Thyroid gland (tissue), 4 donors: ENCODE measurements at regions not wholly inside any gene's neighbourhood (a gene's known extent, or its start where the extent isn't known, plus 50 kb on each side); places are given as distances from the start of the nearest gene placed in this dataset.

Experiments used
- DNase-seq, 2 donors: peaks; one replicate each; pipeline ENCODE4 v3.0.0-alpha.2; 2019
- H3K27ac ChIP-seq, 3 donors: fragments of 200-600 bp; sonication (generic); 1 replicate in 2 of 3; 2 replicates in 1 of 3; pipeline ENCODE4 v1.5.1; 2016 to 2019; ENCODE audit warnings: mild to moderate bottlenecking in 1 of 3, moderate library complexity in 1 of 3
- H3K27me3 ChIP-seq: fragments of 200-600 bp; sonication (generic); one replicate; pipeline ENCODE4 v1.5.1; 2019
- H3K36me3 ChIP-seq, 2 donors: fragments of 200-600 bp; sonication (generic); one replicate each; pipeline ENCODE4 v1.5.1; 2016 to 2019
- H3K4me1 ChIP-seq, 2 donors: fragments of 200-600 bp; sonication (generic); one replicate each; pipeline ENCODE4 v1.5.1; 2017 to 2019
- H3K4me3 ChIP-seq, 3 donors: fragments of 200-600 bp; sonication (generic); replicated peaks in 1 of 3; 1 replicate in 2 of 3; 2 replicates in 1 of 3; pipeline ENCODE4 v1.5.1; 2016; ENCODE audit warnings: mild to moderate bottlenecking in 1 of 3
- H3K9me3 ChIP-seq: fragments of 200-600 bp; sonication (generic); one replicate; pipeline ENCODE4 v1.5.1; 2017
- POLR2A ChIP-seq, 2 donors: fragments of 450-650 bp; IDR thresholded peaks; one replicate each; pipeline ENCODE4 v1.6.1; 2017; ENCODE audit warnings: antibody characterized with exemption in 2 of 2, mild to moderate bottlenecking in 2 of 2, moderate library complexity in 1 of 2
- WGBS, 2 donors: methylation state at CpG; one replicate each; pipeline ENCODE4 v1.1.5; 2017; 5-methylcytosine and 5-hydroxymethylcytosine counted together
- intact Hi-C: fragments of 100-400 bp; cut with DNase I; formaldehyde crosslinking; loops from one replicate; pipeline ENCODE4 v1.15.1; 2023
- TF ChIP-seq, protein P1 (sequence below), 6 experiments: fragments of 200-600 bp in 3 of 6; fragments of 450-650 bp in 3 of 6; sonication (generic) in 3 of 6; IDR thresholded peaks; one replicate each; pipeline ENCODE4 v1.5.1; 2016 to 2019; ENCODE audit warnings: antibody characterized with exemption in 6 of 6, mild to moderate bottlenecking in 2 of 6, inconsistent platforms in 1 of 6, moderate library complexity in 1 of 6

DNA sequence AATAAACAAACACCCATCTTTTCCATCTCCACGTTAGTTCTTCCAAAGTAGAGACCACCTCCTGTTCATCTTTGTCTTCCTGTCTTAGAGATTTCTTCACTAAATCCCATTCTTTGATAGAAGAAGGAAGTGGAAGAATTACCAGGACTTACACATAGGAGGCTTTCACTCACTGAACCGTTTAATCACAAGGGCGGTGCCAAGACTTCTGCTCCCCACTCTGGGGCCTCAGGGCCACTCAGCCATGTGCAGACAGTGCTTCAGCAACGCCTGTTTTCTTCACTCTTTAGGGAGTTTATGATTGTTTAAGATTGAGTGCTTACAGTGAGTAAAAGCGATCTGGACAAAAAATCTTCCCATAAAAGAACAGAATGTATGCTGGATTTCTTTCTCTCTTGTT lies 63.9 kb upstream of the SORCS3 start:
- H3K27ac ChIP-seq = no peak overlapping the region
- 26 to 37% methylated on average over 5 of the region's 5 CpGs for WGBS, 2 donors
- H3K9me3 ChIP-seq = no peaks in the 10 kb centered on the region
- H3K27me3 ChIP-seq = no peaks in the 10 kb centered on the region
- TF ChIP-seq, protein P1, sequence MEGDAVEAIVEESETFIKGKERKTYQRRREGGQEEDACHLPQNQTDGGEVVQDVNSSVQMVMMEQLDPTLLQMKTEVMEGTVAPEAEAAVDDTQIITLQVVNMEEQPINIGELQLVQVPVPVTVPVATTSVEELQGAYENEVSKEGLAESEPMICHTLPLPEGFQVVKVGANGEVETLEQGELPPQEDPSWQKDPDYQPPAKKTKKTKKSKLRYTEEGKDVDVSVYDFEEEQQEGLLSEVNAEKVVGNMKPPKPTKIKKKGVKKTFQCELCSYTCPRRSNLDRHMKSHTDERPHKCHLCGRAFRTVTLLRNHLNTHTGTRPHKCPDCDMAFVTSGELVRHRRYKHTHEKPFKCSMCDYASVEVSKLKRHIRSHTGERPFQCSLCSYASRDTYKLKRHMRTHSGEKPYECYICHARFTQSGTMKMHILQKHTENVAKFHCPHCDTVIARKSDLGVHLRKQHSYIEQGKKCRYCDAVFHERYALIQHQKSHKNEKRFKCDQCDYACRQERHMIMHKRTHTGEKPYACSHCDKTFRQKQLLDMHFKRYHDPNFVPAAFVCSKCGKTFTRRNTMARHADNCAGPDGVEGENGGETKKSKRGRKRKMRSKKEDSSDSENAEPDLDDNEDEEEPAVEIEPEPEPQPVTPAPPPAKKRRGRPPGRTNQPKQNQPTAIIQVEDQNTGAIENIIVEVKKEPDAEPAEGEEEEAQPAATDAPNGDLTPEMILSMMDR (IDR thresholded peaks at IDR 0.05) = no peak
- DNase-seq = peak in 1 of 2 donors; percentile 8
- H3K4me1 ChIP-seq = no peaks in the 10 kb centered on the region
- no peaks in the 10 kb centered on the region for H3K36me3 ChIP-seq
- intact Hi-C loops = no loop called here
- no peak overlapping the region for H3K4me3 ChIP-seq

DNA sequence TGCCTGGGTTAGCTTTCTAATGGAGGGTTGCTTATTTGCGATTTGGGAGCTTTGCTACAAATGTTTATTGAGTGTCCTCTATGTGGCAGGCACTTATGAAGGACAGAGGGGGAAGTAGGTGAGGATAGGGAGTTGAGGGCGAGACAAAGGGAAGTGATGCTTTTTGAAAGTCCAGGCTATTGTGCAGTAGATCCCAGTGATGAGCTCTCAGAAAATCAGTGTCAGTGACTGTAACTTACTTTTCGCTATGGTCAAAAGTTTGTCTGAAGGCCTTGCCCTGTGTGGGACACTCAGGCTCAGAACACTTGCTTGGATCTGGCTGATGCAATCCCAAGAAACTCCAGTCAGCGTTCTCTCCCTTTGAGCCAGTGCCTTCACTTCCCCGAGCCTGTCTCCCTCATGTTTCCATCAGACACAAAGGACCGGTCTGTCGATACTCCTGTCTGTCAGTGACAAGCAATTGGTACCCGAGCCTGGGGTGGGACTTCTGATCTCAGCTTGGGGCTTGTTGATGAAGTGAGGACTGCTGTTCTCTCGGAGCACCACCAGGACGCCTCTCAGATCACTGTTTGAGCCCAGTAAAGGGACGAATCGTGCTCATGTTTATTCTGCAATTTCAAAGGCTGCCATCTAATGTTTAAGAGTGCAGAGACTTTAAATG lies 63.1 kb upstream of the SORCS3 start:
- DNase-seq = no peak
- no peak overlapping the region for H3K4me3 ChIP-seq
- no peaks in the 10 kb centered on the region for H3K9me3 ChIP-seq
- H3K27ac ChIP-seq = no peak overlapping the region
- whole genome bisulfite sequencing, 2 donors = 69 to 70% methylated on average over 12 of the region's 12 CpGs
- intact Hi-C loops = no loop called here
- TF ChIP-seq POLR2A (IDR thresholded peaks at IDR 0.05) = no peak
- TF ChIP-seq, protein P1 (IDR thresholded peaks at IDR 0.05) = no peak
- H3K4me1 ChIP-seq = no peaks in the 10 kb centered on the region
- no peaks in the 10 kb centered on the region for H3K36me3 ChIP-seq
- no peaks in the 10 kb centered on the region for H3K27me3 ChIP-seq

DNA sequence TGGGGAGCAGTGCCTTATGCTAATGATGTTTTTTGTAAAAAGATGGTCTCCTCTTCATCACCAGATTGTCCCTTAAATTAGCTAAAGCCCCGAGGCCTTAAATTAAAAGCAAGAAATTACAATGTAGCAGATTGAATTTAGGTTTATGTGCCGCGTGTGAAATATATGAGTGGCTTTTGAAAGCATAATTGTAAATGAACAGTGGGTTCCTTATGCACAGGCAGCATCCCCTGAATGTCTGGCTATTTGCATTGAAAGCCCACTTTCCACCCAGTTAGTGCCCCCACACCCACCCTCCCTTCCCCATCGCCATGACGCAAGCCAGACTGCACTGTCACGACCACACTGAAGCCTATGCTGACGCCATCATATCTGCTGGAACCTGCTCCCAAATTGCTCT lies 62.4 kb upstream of the SORCS3 start:
- no peaks in the 10 kb centered on the region for H3K36me3 ChIP-seq
- intact Hi-C loops = no loop called here
- TF ChIP-seq POLR2A (IDR thresholded peaks at IDR 0.05) = no peak
- H3K4me3 ChIP-seq = no peak overlapping the region
- H3K27me3 ChIP-seq = no peaks in the 10 kb centered on the region
- no peak overlapping the region for H3K27ac ChIP-seq
- WGBS, 2 donors = 79 to 89% methylated on average over 7 of the region's 7 CpGs
- no peaks in the 10 kb centered on the region for H3K4me1 ChIP-seq
- H3K9me3 ChIP-seq = no peaks in the 10 kb centered on the region
- DNase-seq = no peak

DNA sequence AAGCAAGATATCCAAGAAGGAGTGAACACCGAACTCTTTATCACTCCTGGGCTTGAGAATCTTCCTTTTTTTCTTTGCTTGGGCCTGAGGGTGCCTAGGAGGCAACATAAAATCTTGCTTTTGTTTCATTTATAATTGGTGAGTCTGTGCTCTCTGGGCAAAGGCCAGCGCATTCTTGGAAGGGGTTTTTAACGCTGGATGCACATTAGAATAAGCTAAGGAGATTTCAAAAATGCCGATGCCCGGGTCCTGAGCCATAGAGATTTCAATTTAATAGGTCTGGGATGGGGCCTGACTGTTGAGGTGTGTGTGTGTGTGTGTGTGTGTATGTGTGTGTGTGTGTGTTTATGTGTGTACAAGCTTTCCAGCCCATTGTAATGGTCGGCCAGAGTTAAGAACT lies 62.0 kb upstream of the SORCS3 start:
- H3K27ac ChIP-seq = no peak overlapping the region
- TF ChIP-seq POLR2A (IDR thresholded peaks at IDR 0.05) = no peak
- TF ChIP-seq, protein P1 (IDR thresholded peaks at IDR 0.05) = no peak
- H3K4me3 ChIP-seq = no peak overlapping the region
- no peak for DNase-seq
- H3K9me3 ChIP-seq = no peaks in the 10 kb centered on the region
- intact Hi-C loops = no loop called here
- no peaks in the 10 kb centered on the region for H3K36me3 ChIP-seq
- no peaks in the 10 kb centered on the region for H3K27me3 ChIP-seq
- WGBS, 2 donors = 83 to 92% methylated on average over 6 of the region's 6 CpGs
- no peaks in the 10 kb centered on the region for H3K4me1 ChIP-seq

DNA sequence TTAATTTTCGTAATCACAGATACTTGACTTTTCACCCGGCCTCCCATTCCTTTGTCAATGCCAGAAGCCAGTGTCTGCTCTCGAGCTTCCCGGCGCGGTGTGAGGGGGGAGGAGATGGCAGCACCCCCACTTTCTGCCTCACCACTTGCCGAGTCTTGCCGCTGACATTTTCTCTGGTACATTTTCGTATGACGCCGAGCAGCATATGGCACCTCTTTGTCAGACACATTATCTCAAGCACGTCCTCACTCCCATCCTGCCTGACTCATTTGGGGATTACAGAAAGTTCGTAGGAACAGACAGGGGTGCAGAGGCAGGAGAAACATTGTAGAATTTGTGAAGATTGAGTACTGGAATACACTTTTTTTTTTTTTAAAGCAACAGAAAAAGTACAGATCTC lies 60.8 kb upstream of the SORCS3 start:
- Histone ChIP-seq H3K27ac (no peak overlapping the region), H3K4me1 (no peaks in the 10 kb centered on the region), H3K9me3 (no peaks in the 10 kb centered on the region), H3K36me3 (no peaks in the 10 kb centered on the region), H3K4me3 (no peak overlapping the region), H3K27me3 (no peaks in the 10 kb centered on the region)
- intact Hi-C loops = no loop called here
- no peak for DNase-seq
- no peak for TF ChIP-seq POLR2A (IDR thresholded peaks at IDR 0.05)
- TF ChIP-seq, protein P1 (IDR thresholded peaks at IDR 0.05) = no peak
- 42 to 58% methylated on average over 13 of the region's 13 CpGs for WGBS, 2 donors
